ENCODE measurements at regions not wholly inside any gene's neighbourhood (a gene's known extent, or its start where the extent isn't known, plus 50 kb on each side); places are given as distances from the start of the nearest gene placed in this dataset.

GRCh38 chr10:29876008-29876555, 183.3 kb downstream of the JCAD start:
- Histone ChIP-seq H3K4me1 (ENCODE audit: control insufficient read depth, extremely low read depth, insufficient read depth, low read length) (no peaks in the 10 kb centered on the region), H3K79me2 (ENCODE audit: control insufficient read depth, insufficient read depth, low read length) (no peaks in the 10 kb centered on the region), H3K27me3 (ENCODE audit: control insufficient read depth, insufficient read depth, low read length) (peaks cover 5% of the 10 kb centered on the region), H3K27ac (ENCODE audit: insufficient read depth, low read length) (no peak overlapping the region), H3K9me3 (ENCODE audit: control insufficient read depth, insufficient read depth, low read depth, low read length) (no peaks in the 10 kb centered on the region), H3K9ac (ENCODE audit: insufficient read depth, low read length) (no peak overlapping the region), H3K36me3 (ENCODE audit: control insufficient read depth, insufficient read depth, low read length) (no peaks in the 10 kb centered on the region), H4K20me1 (ENCODE audit: control insufficient read depth, extremely low read depth, insufficient read depth, low read length) (no peaks in the 10 kb centered on the region), H2AFZ (ENCODE audit: low read length) (no peak overlapping the region), H3K4me3 (replicated peaks in 1 of 4; ENCODE audit: control extremely low read depth in 1 of 4, insufficient read depth in 1 of 4, low read depth in 3 of 4, low read length in 4 of 4) (no peak overlapping the region), H3K4me2 (ENCODE audit: extremely low read depth, insufficient read depth, low read length) (no peak overlapping the region)
- TF ChIP-seq EZH2 (IDR thresholded peaks at IDR 0.05; ENCODE audit: low read length, missing control alignments) (no peak), CTCF (conservative IDR thresholded peaks at IDR 0.05 in 1 of 2, IDR thresholded peaks at IDR 0.05 in 1 of 2; ENCODE audit: low read depth in 1 of 2, low read length in 2 of 2) (no peak)
- DNase-seq (ENCODE audit: low read depth in 2 of 2) = peak in 1 of 2 donors; percentile 48

- H3K36me3 ChIP-seq (ENCODE audit: control insufficient read depth, insufficient read depth, low read length) = no peaks in the 10 kb centered on the region
- no peaks in the 10 kb centered on the region for H4K20me1 ChIP-seq (ENCODE audit: control insufficient read depth, extremely low read depth, insufficient read depth, low read length)
- no peaks in the 10 kb centered on the region for H3K4me1 ChIP-seq (ENCODE audit: control insufficient read depth, extremely low read depth, insufficient read depth, low read length)
- H3K9ac ChIP-seq (ENCODE audit: insufficient read depth, low read length) = no peak overlapping the region
- H3K27ac ChIP-seq (ENCODE audit: insufficient read depth, low read length) = no peak overlapping the region
- no peaks in the 10 kb centered on the region for H3K9me3 ChIP-seq (ENCODE audit: control insufficient read depth, insufficient read depth, low read depth, low read length)
- H2AFZ ChIP-seq (ENCODE audit: low read length) = no peak overlapping the region
- DNase-seq (ENCODE audit: low read depth in 2 of 2) = no peak
- peaks cover 5% of the 10 kb centered on the region for H3K27me3 ChIP-seq (ENCODE audit: control insufficient read depth, insufficient read depth, low read length)
- H3K4me2 ChIP-seq (ENCODE audit: extremely low read depth, insufficient read depth, low read length) = no peak overlapping the region
- TF ChIP-seq CTCF (conservative IDR thresholded peaks at IDR 0.05 in 1 of 2, IDR thresholded peaks at IDR 0.05 in 1 of 2; ENCODE audit: low read depth in 1 of 2, low read length in 2 of 2) (no peak), EZH2 (IDR thresholded peaks at IDR 0.05; ENCODE audit: low read length, missing control alignments) (no peak)
- no peaks in the 10 kb centered on the region for H3K79me2 ChIP-seq (ENCODE audit: control insufficient read depth, insufficient read depth, low read length)
- no peak overlapping the region for H3K4me3 ChIP-seq (replicated peaks in 1 of 4; ENCODE audit: control extremely low read depth in 1 of 4, insufficient read depth in 1 of 4, low read depth in 3 of 4, low read length in 4 of 4)
These were observed 184.6 kb downstream of the JCAD start for GRCh38 chr10:29874606-29875269.

GRCh38 chr10:29873941-29874484, 185.4 kb downstream of the JCAD start:
- H3K27me3 ChIP-seq (ENCODE audit: control insufficient read depth, insufficient read depth, low read length) = peaks cover 5% of the 10 kb centered on the region
- H3K9me3 ChIP-seq (ENCODE audit: control insufficient read depth, insufficient read depth, low read depth, low read length) = no peaks in the 10 kb centered on the region
- no peak overlapping the region for H3K4me2 ChIP-seq (ENCODE audit: extremely low read depth, insufficient read depth, low read length)
- no peaks in the 10 kb centered on the region for H3K4me1 ChIP-seq (ENCODE audit: control insufficient read depth, extremely low read depth, insufficient read depth, low read length)
- H3K36me3 ChIP-seq (ENCODE audit: control insufficient read depth, insufficient read depth, low read length) = no peaks in the 10 kb centered on the region
- no peak overlapping the region for H3K27ac ChIP-seq (ENCODE audit: insufficient read depth, low read length)
- H2AFZ ChIP-seq (ENCODE audit: low read length) = no peak overlapping the region
- no peaks in the 10 kb centered on the region for H4K20me1 ChIP-seq (ENCODE audit: control insufficient read depth, extremely low read depth, insufficient read depth, low read length)
- TF ChIP-seq CTCF (conservative IDR thresholded peaks at IDR 0.05 in 1 of 2, IDR thresholded peaks at IDR 0.05 in 1 of 2; ENCODE audit: low read depth in 1 of 2, low read length in 2 of 2) = no peak
- TF ChIP-seq EZH2 (IDR thresholded peaks at IDR 0.05; ENCODE audit: low read length, missing control alignments) = no peak
- peak in 1 of 2 donors; percentile 89 for DNase-seq (ENCODE audit: low read depth in 2 of 2)
- no peaks in the 10 kb centered on the region for H3K79me2 ChIP-seq (ENCODE audit: control insufficient read depth, insufficient read depth, low read length)
- no peak overlapping the region for H3K4me3 ChIP-seq (replicated peaks in 1 of 4; ENCODE audit: control extremely low read depth in 1 of 4, insufficient read depth in 1 of 4, low read depth in 3 of 4, low read length in 4 of 4)
- no peak overlapping the region for H3K9ac ChIP-seq (ENCODE audit: insufficient read depth, low read length)

Data from fibroblast of lung (primary cell).